ENCODE measurements at regions not wholly inside any gene's neighbourhood (a gene's known extent, or its start where the extent isn't known, plus 50 kb on each side); places are given as distances from the start of the nearest gene placed in this dataset.

- DNase-seq (ENCODE audit: extremely low spot score) = no peak
- WGBS = 66% methylated on average over 5 of the region's 5 CpGs
- Histone ChIP-seq H3K36me3 (ENCODE audit: insufficient read depth) (no peaks in the 10 kb centered on the region), H3K27ac (ENCODE audit: low read depth) (no peak overlapping the region), H3K4me3 (ENCODE audit: low read depth, low read length) (no peak overlapping the region), H3K4me1 (ENCODE audit: insufficient read depth) (no peaks in the 10 kb centered on the region)
Measured at GRCh38 chr2:234836271-234836670, 115.5 kb upstream of the SH3BP4 start.

GRCh38 chr2:234835738-234836137, 116.1 kb upstream of the SH3BP4 start:
- Histone ChIP-seq H3K4me1 (ENCODE audit: insufficient read depth) (no peaks in the 10 kb centered on the region), H3K4me3 (ENCODE audit: low read depth, low read length) (no peak overlapping the region), H3K36me3 (ENCODE audit: insufficient read depth) (no peaks in the 10 kb centered on the region), H3K27ac (ENCODE audit: low read depth) (no peak overlapping the region)
- no peak for DNase-seq (ENCODE audit: extremely low spot score)
- WGBS = 85% methylated on average over 4 of the region's 4 CpGs

- Histone ChIP-seq H3K36me3 (ENCODE audit: insufficient read depth) (no peaks in the 10 kb centered on the region), H3K4me3 (ENCODE audit: low read depth, low read length) (no peak overlapping the region), H3K27ac (ENCODE audit: low read depth) (no peak overlapping the region), H3K4me1 (ENCODE audit: insufficient read depth) (no peaks in the 10 kb centered on the region)
- 88% methylated on average over 7 of the region's 7 CpGs for WGBS
- DNase-seq (ENCODE audit: extremely low spot score) = no peak
Measured at GRCh38 chr2:234834228-234834923, 117.4 kb upstream of the SH3BP4 start.

- Histone ChIP-seq H3K4me1 (ENCODE audit: insufficient read depth) (no peaks in the 10 kb centered on the region), H3K27ac (ENCODE audit: low read depth) (no peak overlapping the region), H3K36me3 (ENCODE audit: insufficient read depth) (no peaks in the 10 kb centered on the region), H3K4me3 (ENCODE audit: low read depth, low read length) (no peak overlapping the region)
- no peak for DNase-seq (ENCODE audit: extremely low spot score)
- WGBS = 85% methylated on average over 2 of the region's 2 CpGs
Measured at GRCh38 chr2:234830853-234831252, 121.0 kb upstream of the SH3BP4 start.

GRCh38 chr2:234829074-234829455, 122.8 kb upstream of the SH3BP4 start:
- 91% methylated on average over 4 of the region's 4 CpGs for WGBS
- H3K4me3 ChIP-seq (ENCODE audit: low read depth, low read length) = no peak overlapping the region
- H3K36me3 ChIP-seq (ENCODE audit: insufficient read depth) = no peaks in the 10 kb centered on the region
- no peak for DNase-seq (ENCODE audit: extremely low spot score)
- H3K4me1 ChIP-seq (ENCODE audit: insufficient read depth) = no peaks in the 10 kb centered on the region
- no peak overlapping the region for H3K27ac ChIP-seq (ENCODE audit: low read depth)

GRCh38 chr2:234828382-234829073, 123.3 kb upstream of the SH3BP4 start:
- Histone ChIP-seq H3K27ac (ENCODE audit: low read depth) (no peak overlapping the region), H3K36me3 (ENCODE audit: insufficient read depth) (no peaks in the 10 kb centered on the region), H3K4me1 (ENCODE audit: insufficient read depth) (no peaks in the 10 kb centered on the region), H3K4me3 (ENCODE audit: low read depth, low read length) (no peak overlapping the region)
- no peak for DNase-seq (ENCODE audit: extremely low spot score)
- 92% methylated on average over 10 of the region's 10 CpGs for WGBS

- Histone ChIP-seq H3K4me3 (ENCODE audit: low read depth, low read length) (no peak overlapping the region), H3K36me3 (ENCODE audit: insufficient read depth) (no peaks in the 10 kb centered on the region), H3K27ac (ENCODE audit: low read depth) (no peak overlapping the region), H3K4me1 (ENCODE audit: insufficient read depth) (no peaks in the 10 kb centered on the region)
- no peak for DNase-seq (ENCODE audit: extremely low spot score)
- 96% methylated on average over 2 of the region's 2 CpGs for WGBS
Measured at GRCh38 chr2:234827096-234827860, 124.5 kb upstream of the SH3BP4 start.

- H3K36me3 ChIP-seq (ENCODE audit: insufficient read depth) = no peaks in the 10 kb centered on the region
- WGBS = 94% methylated on average over 5 of the region's 5 CpGs
- no peak for DNase-seq (ENCODE audit: extremely low spot score)
- H3K4me3 ChIP-seq (ENCODE audit: low read depth, low read length) = no peak overlapping the region
- H3K4me1 ChIP-seq (ENCODE audit: insufficient read depth) = no peaks in the 10 kb centered on the region
- no peak overlapping the region for H3K27ac ChIP-seq (ENCODE audit: low read depth)
Measured at GRCh38 chr2:234826681-234827080, 125.1 kb upstream of the SH3BP4 start.

- no peaks in the 10 kb centered on the region for H3K4me1 ChIP-seq (ENCODE audit: insufficient read depth)
- no peaks in the 10 kb centered on the region for H3K36me3 ChIP-seq (ENCODE audit: insufficient read depth)
- WGBS = 81% methylated on average over 5 of the region's 5 CpGs
- no peak overlapping the region for H3K27ac ChIP-seq (ENCODE audit: low read depth)
- no peak overlapping the region for H3K4me3 ChIP-seq (ENCODE audit: low read depth, low read length)
- DNase-seq (ENCODE audit: extremely low spot score) = no peak
Measured at GRCh38 chr2:234825616-234826015, 126.2 kb upstream of the SH3BP4 start.

GRCh38 chr2:234823877-234824376, 127.9 kb upstream of the SH3BP4 start:
- Histone ChIP-seq H3K4me3 (ENCODE audit: low read depth, low read length) (no peak overlapping the region), H3K27ac (ENCODE audit: low read depth) (no peak overlapping the region), H3K4me1 (ENCODE audit: insufficient read depth) (no peaks in the 10 kb centered on the region), H3K36me3 (ENCODE audit: insufficient read depth) (no peaks in the 10 kb centered on the region)
- 40% methylated on average over 2 of the region's 2 CpGs for WGBS
- no peak for DNase-seq (ENCODE audit: extremely low spot score)

- DNase-seq (ENCODE audit: extremely low spot score) = no peak
- no peaks in the 10 kb centered on the region for H3K36me3 ChIP-seq (ENCODE audit: insufficient read depth)
- 66% methylated on average over 7 of the region's 7 CpGs for WGBS
- no peaks in the 10 kb centered on the region for H3K4me1 ChIP-seq (ENCODE audit: insufficient read depth)
- no peak overlapping the region for H3K27ac ChIP-seq (ENCODE audit: low read depth)
- no peak overlapping the region for H3K4me3 ChIP-seq (ENCODE audit: low read depth, low read length)
Measured at GRCh38 chr2:234823196-234823876, 128.5 kb upstream of the SH3BP4 start.

GRCh38 chr2:234821946-234822475, 129.8 kb upstream of the SH3BP4 start:
- WGBS = 97% methylated on average over 1 of the region's 1 CpG
- Histone ChIP-seq H3K27ac (ENCODE audit: low read depth) (no peak overlapping the region), H3K4me3 (ENCODE audit: low read depth, low read length) (no peak overlapping the region), H3K4me1 (ENCODE audit: insufficient read depth) (no peaks in the 10 kb centered on the region), H3K36me3 (ENCODE audit: insufficient read depth) (no peaks in the 10 kb centered on the region)
- no peak for DNase-seq (ENCODE audit: extremely low spot score)

GRCh38 chr2:234818937-234819336, 132.9 kb upstream of the SH3BP4 start:
- no peaks in the 10 kb centered on the region for H3K4me1 ChIP-seq (ENCODE audit: insufficient read depth)
- no peak for DNase-seq (ENCODE audit: extremely low spot score)
- 85% methylated on average over 3 of the region's 3 CpGs for WGBS

More at GRCh38 chr2:234818937-234819336, 132.9 kb upstream of the SH3BP4 start:
- no peak overlapping the region for H3K27ac ChIP-seq (ENCODE audit: low read depth)
- no peaks in the 10 kb centered on the region for H3K36me3 ChIP-seq (ENCODE audit: insufficient read depth)
- H3K4me3 ChIP-seq (ENCODE audit: low read depth, low read length) = no peak overlapping the region
